ENCODE measurements at regions not wholly inside any gene's neighbourhood (a gene's known extent, or its start where the extent isn't known, plus 50 kb on each side); places are given as distances from the start of the nearest gene placed in this dataset.
"Not testable (repeated sequence)": the region's sequence is repeated elsewhere in the genome, so short reads cannot be mapped to it uniquely, and the experiment has no call there.

DNA sequence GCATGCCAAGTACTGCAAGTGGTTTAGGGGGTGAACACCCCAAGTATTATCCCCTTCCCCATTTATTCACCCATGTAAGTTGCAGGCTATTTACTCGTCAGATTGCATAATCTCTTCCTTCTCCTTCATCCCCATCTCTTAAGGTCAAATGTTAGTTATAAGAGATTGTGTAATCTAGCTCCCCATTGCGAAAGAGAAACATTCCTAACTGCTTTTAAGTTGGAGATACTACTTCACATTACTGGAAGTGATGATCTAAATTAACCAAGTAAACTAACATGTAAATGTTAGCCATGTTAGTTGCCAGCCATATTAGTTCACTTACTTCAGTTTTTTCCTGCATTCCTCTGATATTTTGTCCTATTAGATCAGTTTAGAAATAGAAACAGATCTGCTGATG lies 262.3 kb downstream of the TAF11L14 start:
- DNase-seq = no peak

DNA sequence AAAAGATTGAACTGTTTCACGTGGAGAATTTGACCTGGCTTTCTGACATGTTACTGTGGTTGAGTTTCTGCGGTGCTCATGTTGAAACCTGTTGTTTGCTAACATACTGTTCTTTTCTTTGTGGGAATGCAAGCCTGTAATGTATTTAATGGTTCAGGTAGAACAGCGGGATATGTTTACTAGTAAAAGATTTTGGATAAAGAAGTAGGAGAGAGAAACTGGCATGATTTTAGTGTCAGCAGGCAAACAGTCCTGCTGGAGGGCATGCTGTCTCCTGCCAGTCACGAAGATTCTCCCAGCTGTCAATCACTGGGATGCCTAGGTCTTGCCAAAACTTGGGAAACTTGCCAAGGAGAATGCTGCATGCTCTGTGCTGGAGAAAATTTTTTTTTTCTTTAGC lies 263.5 kb downstream of the TAF11L14 start:
- no peak for DNase-seq

DNA sequence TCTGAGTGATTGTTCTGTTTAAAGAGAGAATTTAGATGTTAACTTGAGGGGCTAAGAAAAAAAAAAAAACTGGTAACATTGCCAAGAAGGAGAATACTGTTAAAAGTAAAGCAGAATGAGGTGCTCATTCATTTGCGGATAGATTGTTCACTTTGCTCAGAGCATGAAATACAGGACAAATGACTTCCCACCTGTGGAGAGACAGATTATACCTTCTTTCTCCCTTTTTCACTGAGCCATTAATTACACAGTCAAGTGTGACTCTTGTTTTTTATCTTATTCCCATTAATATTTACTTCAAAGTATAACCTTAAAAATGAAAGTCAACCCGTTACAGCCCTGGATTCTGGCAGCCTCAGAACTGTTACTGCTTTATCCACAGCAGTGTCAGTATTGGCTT lies 264.5 kb downstream of the TAF11L14 start:
- no peak for DNase-seq

DNA sequence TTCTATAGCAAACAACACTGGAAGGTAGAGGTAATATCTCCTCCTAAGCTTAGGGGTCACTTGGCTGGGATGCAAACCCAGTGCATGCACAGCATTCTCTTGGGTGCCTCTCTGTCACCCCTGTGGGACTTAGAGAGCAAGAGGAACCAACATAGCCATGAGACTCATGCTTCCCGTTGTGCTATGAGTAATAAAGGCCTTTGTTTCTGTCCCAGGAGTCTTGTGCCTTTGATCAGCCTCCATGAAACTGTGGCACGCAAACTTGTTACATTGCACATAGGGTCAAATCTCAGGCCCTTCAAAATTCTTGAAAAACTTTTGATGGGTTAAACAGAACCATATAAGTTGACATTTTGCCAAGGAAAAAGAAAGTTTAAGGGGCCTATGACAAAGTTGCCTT lies 272.8 kb downstream of the TAF11L14 start:
- DNase-seq = no peak

DNA sequence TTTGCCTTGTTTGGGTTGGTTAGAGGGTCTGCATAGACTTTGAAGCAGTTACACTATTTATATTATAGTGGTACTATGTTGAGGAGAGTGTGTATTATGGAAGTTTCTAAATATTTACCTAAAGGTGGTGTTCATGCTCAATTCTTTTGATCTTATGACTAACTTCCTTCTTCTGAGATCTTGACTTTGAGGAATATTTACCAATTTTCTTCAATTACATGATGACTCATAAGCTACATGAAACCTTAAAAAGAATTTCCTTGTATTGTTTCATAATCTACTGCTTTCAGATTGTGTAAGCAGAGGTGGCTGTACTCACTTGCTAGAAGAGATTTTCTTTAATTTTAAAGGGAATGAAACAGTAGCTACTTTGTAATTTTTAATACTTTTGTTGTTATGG lies 276.1 kb downstream of the TAF11L14 start:
- no peak for DNase-seq

DNA sequence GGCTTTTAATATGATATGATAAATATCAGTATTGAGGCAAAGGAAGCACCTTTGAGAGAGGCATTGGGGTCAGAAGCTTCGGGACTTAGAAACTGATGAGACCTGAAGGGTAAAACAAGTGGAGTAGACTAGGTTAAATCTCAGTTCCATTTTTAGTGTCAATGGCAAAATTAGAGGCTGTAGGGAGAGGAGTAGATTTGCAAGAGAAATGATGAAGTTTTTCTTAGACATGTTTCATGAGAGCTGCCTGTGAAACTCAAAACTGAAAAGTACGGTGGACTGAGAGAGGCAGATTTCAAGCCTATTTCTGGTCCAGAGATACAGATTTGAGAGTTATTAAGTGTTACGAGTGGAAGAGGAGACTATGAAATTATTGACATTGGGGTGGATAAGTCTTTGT lies 278.5 kb downstream of the TAF11L14 start:
- DNase-seq = no peak

DNA sequence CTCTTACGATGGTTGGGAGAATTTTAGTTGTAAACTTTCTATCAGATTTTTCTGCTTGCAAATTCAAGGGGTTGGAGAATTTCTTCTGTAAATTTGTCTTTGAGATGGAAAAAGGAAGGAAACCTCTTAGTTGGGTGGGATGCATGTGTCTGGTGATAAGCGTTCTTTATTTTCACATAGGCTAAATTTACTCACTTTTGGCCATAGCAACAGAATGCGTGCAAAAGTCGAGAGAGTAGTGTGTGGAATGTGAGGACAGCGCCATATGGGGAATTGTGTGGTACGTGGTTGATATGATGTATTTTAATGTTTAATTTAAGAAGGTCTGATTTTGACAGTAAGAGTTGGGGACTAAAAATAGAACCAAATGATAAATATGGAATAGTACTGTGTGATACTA lies 282.2 kb downstream of the TAF11L14 start:
- DNase-seq = no peak

DNA sequence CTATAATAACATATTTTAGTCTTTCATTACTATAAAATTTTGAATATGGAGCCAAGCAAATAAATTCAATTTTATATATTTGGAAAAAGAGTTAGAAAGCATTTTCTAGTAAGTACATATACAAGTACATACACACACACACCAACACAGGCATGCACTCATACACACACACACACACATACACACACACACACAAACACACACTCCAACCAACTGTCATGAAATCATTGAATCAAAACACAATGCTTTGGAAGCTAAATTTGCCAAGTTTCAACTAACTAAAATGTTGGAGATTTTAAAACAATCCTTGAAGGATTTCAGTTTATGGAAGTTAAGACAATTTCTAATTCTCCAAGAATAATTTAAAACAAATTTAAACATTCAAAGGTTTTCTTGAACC lies 283.2 kb downstream of the TAF11L14 start:
- no peak for DNase-seq

DNA sequence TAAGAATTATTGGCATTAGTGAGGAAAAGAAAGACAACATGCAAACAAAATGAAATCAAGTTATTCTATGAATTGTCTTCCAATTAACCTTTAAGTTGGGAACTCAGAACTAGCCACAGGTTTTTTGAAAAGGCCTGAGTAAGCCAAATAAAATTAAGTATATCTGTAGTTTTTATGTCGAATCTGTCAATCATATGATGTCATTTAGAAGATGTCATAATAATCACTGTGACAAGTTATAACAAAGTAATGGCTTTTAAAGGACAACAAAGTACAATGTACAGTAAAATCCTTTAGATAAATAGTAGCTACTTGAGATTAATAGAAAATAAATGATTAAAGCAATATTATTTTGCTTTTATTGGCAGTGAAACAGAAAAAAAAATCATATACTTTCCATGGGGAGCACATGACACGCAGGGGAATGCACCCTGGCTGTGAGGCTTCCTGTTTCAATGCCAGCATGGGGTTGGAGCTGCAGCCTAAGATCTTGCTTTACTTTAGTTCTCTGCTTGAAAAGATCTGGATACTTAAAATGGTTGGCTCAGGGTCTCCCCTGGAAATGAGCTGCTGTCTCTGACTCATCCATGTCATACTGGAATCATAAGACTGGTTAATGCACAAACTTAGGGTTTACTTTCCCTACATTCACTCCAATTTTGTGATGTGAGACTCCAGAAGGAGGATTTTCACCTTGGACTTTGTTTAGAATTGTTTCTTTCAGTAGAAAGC lies 284.3 kb downstream of the TAF11L14 start:
- no peak for DNase-seq

DNA sequence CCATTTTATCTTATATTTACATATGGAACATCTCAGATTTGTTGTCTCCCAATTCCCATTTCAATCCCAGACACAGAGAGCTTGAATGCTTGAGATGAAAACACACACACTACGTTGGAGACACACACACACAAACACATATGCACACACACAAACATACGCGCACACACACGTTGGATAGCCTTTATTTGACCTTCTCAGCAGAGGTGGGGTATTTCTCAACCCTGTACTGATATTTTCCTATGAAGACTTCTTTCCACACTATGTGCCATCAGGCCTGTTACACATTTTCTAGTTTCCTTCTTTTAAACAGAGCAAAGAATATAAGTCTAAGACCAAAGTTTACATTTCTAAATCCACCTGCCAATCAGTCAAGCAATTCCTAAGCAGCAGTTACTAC lies 291.0 kb downstream of the TAF11L14 start:
- DNase-seq = no peak

DNA sequence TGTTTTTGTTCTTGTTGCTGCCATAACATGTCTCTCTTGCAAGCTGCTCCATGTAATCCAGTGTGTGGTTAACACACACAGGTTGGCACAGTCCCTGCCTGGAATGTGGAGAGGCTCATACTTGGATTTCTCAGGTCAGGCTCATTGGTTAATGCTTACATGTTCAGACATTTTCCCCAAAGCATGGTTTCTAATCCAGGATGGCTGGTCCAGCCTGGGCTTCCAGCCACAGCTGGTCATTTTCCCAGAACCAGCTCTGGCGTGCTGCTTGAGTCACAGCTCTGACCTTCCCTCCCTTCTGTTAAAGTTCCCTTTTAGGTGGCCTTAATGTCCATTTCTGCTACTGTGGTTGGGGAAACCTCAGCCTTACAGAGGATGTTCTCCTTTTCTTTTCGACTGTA lies 294.3 kb downstream of the TAF11L14 start:
- DNase-seq = no peak

DNA sequence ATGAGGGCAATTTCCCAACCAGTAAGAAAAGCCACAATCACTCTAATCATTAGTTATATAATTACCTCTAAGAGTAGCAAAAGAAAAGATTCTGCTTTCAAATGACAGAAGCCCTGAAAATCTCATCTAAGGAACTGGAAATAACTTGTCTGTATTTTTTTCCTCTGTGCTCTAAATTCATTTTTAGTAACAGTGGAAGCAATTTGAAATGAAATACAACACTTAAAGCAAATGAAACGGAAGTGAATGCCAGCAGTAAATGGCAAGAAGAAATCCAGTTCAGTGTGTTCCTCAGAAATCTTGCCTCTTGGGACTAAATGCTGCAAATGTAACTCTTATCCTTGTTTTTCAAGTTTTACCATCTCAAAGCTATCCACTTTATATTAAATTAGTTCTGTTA lies 294.9 kb downstream of the TAF11L14 start:
- no peak for DNase-seq

DNA sequence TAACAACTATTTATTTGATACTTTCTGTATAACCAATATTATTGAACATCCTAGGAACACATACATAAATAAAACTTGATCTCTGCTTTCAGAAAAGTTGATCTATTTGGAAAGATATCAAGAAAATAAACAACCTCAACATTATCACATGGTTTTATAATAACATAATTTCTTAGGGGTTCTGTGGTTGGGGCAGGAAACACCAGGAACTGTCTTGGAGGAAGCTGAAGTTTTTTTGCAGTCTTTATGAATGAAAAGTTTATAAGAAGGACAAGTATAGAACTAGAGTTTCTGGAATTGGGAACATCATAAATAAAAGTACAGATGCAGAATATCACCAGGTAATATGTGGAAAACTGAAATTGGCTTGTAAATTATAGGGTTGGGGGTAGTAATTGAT lies 296.1 kb downstream of the TAF11L14 start:
- DNase-seq = no peak

DNA sequence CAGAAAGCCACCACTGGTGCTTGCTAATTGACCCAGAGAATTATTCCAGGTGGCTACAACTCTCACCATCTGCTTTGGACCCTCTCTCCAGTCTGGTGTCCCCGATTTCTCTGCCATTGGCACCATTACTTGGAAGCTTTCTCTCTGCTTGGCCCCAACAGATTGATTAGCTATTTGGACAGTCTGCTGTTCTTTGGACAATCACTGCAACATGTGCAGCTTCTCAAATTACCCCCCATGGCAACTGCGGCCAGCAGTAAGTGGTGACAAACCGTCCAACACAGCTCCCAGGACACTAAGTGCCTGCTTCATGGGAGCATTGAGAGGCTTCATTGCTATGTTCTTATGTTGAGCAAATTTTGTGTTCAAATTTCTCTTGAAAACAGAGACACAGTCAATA lies 309.8 kb downstream of the TAF11L14 start:
- DNase-seq = no peak

DNA sequence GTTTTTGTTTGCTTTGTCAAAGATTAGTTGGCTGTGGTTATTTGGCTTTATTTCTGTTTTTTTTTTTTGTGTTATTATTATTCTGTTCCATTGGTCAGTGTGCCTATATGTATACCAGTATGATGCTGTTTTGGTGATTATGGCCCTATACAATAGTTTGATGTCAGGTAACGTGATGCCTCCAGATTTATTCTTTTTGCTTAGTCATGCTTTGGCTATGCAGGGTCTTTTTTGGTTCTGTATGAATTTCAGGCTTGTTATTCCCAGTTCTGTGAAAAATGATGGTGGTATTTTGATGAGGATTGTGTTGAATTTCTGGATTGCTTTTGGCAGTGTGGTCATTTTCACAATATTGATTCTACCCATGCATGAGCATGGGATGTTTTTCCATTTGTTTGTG lies 312.8 kb downstream of the TAF11L14 start:
- DNase-seq = no peak

DNA sequence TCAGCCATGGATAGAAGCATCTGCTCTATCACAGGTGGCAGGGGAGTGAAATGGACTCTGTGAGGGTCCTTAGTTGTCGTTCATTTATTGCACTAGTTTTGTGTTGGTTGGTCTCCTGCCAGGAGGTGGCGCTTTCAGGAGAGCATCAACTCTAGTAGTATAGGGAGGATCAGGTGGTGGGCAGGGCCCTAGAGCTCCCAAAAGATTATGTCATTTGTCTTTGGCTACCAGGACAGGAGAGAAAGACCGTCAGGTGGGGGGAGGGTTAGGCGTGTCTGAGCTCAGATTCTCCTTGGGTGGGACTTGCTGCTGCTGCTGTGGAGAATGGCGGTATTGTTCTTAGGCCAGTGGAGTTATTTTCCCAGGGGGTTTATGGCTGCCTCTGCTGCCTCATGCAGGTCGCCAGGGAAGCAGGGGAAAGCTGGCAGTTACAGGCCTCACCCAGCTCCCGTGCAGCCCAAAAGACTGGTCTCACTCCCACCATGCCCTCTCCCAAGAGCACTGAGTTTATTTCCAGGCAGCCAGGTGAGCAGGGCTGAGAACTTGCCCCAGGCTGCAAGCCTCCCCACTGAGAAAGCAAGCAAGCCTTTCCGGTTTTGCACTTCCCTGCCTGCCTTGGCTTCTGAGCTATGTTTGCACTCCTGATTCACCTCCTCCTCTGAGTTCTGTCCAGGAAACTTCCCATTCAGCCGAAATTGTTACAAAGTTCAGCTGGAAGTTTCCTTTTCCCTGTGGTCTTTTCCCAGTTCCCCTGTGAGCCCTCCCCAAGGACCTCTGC lies 317.3 kb downstream of the TAF11L14 start:
- no peak for DNase-seq

DNA sequence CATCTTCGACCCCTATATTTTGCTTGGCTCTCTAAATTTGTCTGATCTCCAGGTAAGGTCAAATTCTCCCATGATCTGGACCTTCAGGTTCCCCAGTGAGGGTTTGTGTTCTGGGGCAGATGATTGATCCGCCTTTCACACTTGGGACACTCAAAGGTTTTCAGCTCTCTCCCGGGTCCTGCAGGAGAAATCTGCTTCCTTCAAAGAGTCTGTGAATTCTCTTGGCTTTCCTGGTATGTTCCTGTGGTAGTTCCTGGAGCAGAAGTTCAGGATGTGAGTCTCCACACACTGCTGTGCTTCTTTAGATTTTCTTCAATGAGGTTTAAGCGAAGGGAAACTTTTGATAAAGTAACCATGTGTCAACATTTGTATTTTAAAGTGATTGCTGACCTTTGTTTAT lies 318.0 kb downstream of the TAF11L14 start:
- DNase-seq = no peak

DNA sequence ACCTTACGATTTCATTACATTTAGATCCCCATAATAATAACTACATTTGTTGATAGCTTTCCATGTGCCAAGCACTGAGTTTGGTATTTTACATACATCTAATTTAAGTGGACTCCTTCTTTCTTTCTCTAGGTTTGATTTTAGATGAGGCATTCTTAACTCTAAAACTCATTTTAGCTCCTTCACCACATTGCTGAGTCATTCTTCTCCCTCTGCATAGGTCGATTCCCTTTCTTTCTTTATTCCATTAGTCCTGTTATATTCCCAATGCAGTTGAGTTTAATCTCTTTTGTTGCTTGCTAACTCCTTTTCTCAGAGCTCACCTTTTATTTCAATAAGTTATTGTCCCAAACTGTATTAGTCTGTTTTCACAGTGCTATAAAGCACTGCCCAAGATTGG lies 329.8 kb downstream of the TAF11L14 start:
- no peak for DNase-seq

DNA sequence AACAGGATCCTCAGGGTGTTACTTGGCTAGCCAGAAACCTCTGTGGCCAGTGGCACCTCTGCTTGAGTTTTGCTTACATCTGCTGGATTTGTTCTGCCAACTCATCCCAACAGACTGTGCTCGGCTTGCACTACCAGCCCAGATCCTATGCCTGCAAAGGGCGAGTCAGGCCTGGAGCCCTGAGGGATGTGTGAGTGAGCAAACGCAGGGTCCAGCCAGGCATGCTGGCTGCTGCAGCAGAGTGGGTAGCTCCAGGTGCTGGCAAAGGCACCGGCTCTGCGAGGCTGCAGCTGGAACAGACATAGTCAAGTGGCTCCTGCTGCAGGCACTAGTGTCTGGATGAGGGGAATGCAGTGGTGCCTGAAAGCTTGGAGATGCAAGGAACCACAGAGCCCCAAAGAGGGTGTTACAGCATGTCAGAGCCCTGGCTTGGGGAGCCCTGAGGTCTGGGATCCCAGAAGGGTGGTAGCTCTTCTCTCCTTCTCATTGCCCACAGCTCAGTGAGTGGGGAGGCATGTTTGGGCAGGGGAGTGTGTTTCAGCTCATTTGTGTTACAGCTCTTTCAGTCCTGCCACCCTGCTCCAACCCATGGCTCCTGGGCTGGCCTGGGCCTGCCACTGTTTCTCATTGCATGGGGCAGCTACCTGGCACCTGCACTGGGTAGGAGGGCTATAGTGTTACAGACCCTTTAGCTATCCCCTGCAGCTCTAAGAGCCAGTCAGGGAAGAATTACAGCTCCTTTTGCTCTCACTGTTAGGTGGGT lies 332.6 kb downstream of the TAF11L14 start:
- no peak for DNase-seq

DNA sequence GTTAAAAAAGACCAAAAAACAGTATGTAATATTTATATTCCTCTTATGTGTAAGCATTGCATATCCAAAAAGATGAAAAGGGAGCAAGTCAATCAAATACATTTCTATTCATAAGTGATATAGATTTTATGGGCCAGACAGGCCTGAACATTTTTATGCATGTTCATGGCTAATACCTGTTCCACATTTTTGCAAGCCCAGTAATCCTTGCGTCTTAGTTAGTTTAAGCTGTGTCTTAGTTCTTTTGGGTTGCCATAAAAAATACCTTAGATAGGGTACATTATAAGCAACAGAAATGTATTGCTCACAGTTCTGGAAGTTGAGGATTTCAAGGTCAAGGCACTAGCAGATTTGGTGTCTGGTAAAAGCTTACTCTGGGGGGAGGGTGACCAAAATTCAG lies 342.1 kb downstream of the TAF11L14 start:
- DNase-seq = no peak

DNA sequence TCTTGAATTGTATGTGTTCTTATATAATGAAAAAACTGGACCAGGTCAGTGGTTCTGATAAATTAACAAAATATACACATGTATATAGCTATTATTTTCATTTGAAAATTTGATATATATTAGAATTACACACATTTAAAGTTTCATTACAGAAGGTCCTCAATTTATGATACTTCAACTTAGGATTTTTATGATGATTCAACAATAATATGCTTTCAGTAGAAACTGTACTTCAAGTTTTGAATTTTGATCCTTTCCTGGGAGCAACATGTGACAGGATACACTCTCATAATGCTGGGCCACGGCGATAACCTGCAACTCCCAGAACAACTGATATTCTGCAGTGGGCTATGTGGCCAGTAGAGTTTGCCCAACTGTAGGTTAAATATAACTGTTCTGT lies 344.7 kb downstream of the TAF11L14 start:
- DNase-seq = no peak

DNA sequence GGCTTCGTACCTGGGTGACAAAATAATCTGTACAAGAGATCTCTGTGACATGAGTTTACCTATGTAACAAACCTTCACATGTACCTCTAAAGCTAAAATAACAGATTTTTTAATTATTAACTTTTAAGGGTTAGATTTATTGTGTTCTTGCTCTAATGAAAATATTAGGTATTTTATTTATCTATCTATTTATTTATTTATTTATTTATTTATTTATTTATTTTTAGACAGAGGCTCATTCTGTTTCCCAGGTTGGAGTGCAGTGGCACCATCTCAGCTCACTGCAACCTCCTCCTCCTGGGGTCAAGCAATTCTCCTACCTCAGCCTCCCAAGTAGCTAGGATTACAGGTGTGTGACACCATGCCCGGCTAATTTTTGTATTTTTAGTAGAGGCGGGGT lies 348.4 kb downstream of the TAF11L14 start:
- DNase-seq = not testable (repeated sequence)

DNA sequence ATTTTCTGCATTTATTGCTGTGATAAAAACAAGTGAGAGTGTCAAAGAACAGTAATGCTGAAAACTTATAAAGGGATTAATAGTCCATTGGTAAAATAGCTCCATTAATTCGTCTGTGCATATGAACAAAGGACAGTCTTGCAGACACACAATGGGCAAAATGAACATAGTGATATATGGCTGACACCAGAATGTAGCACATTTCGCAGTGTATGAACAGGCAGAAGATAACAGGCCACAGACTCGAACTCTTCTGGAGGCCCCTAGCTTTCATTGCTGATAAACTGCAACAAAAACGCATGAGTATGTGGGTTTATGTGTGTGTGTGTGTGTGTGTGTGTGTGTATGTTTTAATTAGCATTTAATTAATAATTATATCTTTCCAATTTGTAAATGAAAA lies 354.8 kb downstream of the TAF11L14 start:
- no peak for DNase-seq

Data from DMS79 treated with DMSO at 0.1 percent for 48 hours (cell line).